ENCODE measurements at regions not wholly inside any gene's neighbourhood (a gene's known extent, or its start where the extent isn't known, plus 50 kb on each side); places are given as distances from the start of the nearest gene placed in this dataset.

DNA sequence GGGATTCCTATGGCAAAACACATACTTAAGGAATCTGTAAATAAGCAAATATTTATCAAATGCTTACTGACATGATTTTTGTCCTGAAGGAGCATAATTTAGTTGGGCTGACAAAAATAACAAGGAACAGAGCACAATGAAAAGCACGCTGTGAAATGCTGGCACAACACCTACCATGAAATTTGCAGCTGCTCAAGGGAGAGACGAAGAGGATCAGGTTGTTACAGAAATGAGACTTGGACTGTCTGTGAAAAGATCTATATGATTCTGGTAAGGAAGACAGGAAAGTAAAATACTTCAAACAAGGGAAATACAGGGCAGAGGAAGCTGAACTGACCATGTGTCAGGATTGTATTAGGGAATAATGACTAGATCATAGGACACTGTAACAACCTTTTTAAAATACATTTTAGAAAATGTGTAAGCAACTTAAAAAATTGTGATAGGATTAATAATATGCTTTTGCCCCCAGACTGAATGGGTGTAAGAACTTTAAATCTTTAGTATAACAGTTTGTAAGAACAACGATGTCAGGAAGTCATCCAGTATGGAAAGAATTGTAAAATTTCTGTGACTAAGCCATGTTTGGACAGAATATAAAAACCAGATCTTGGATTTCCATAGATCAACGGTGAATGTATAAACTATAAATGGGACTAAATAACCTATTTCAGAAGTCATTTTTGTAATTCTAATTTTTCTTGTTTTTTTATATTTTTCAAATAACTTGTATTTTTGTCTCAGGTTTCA lies 1556.0 kb downstream of the EFNB2 start:
- Histone ChIP-seq H3K4me3 (ENCODE audit: severe bottlenecking) (no peak overlapping the region), H3K9me3 (ENCODE audit: severe bottlenecking) (no peaks in the 10 kb centered on the region), H3K36me3 (ENCODE audit: low read depth) (no peaks in the 10 kb centered on the region), H3K4me1 (ENCODE audit: insufficient read depth, poor library complexity, severe bottlenecking) (no peaks in the 10 kb centered on the region), H3K27ac (ENCODE audit: poor library complexity, severe bottlenecking) (no peak overlapping the region), H3K27me3 (ENCODE audit: insufficient read depth, poor library complexity, severe bottlenecking) (no peaks in the 10 kb centered on the region)
- ATAC-seq (ENCODE audit: low read depth): no peak
- TF ChIP-seq, protein P1, sequence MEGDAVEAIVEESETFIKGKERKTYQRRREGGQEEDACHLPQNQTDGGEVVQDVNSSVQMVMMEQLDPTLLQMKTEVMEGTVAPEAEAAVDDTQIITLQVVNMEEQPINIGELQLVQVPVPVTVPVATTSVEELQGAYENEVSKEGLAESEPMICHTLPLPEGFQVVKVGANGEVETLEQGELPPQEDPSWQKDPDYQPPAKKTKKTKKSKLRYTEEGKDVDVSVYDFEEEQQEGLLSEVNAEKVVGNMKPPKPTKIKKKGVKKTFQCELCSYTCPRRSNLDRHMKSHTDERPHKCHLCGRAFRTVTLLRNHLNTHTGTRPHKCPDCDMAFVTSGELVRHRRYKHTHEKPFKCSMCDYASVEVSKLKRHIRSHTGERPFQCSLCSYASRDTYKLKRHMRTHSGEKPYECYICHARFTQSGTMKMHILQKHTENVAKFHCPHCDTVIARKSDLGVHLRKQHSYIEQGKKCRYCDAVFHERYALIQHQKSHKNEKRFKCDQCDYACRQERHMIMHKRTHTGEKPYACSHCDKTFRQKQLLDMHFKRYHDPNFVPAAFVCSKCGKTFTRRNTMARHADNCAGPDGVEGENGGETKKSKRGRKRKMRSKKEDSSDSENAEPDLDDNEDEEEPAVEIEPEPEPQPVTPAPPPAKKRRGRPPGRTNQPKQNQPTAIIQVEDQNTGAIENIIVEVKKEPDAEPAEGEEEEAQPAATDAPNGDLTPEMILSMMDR (IDR thresholded peaks at IDR 0.05; ENCODE audit: poor library complexity, severe bottlenecking): no peak
- DNase-seq (ENCODE audit: low spot score): no peak

DNA sequence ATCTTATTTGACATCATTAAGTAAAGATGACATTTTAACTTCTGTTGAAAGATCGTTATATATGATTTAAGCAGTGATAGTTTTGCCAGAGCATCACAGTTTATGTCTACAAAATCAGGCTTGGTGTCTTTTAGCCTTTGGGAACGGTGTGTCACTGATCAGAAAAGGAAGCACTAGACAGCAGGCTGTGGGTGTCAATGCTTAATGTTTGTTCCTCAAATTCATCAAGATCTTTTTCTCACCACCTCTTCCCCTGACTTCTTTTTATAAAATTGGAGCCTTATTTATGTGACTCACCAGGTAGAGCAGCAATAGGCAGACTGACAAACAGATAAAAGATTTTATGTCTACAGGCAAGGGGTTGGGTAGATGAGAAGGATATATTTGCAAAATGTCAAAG lies 1558.5 kb downstream of the EFNB2 start:
- DNase-seq (ENCODE audit: low spot score): no peak
- no peaks in the 10 kb centered on the region for H3K27me3 ChIP-seq (ENCODE audit: insufficient read depth, poor library complexity, severe bottlenecking)
- H3K27ac ChIP-seq (ENCODE audit: poor library complexity, severe bottlenecking): no peak overlapping the region
- no peak for ATAC-seq (ENCODE audit: low read depth)
- H3K4me1 ChIP-seq (ENCODE audit: insufficient read depth, poor library complexity, severe bottlenecking): no peaks in the 10 kb centered on the region
- TF ChIP-seq, protein P1 (IDR thresholded peaks at IDR 0.05; ENCODE audit: poor library complexity, severe bottlenecking): no peak
- no peak overlapping the region for H3K4me3 ChIP-seq (ENCODE audit: severe bottlenecking)
- H3K36me3 ChIP-seq (ENCODE audit: low read depth): no peaks in the 10 kb centered on the region
- H3K9me3 ChIP-seq (ENCODE audit: severe bottlenecking): no peaks in the 10 kb centered on the region

DNA sequence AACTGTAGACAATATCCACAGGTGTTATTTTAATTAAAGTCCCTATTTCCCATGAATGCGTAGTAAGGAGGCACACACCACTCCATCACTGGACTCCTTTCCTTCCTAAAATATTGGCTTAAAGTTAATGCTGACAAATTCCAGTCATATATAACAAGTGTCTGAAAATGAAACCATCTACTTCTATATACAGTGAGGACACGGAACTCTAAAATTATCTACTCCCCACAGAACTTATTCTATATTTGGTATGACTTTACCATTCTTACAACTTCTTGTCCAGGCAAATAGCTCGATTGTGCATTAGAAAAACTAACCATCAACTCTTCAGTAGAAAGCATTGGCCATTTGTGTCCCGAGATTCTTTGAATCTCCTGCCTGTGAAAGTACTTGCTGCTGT lies 1560.2 kb downstream of the EFNB2 start:
- Histone ChIP-seq H3K27ac (ENCODE audit: poor library complexity, severe bottlenecking) (no peak overlapping the region), H3K4me1 (ENCODE audit: insufficient read depth, poor library complexity, severe bottlenecking) (no peaks in the 10 kb centered on the region), H3K27me3 (ENCODE audit: insufficient read depth, poor library complexity, severe bottlenecking) (no peaks in the 10 kb centered on the region), H3K9me3 (ENCODE audit: severe bottlenecking) (no peaks in the 10 kb centered on the region), H3K36me3 (ENCODE audit: low read depth) (no peaks in the 10 kb centered on the region), H3K4me3 (ENCODE audit: severe bottlenecking) (no peak overlapping the region)
- DNase-seq (ENCODE audit: low spot score) (no peak), ATAC-seq (ENCODE audit: low read depth) (no peak)
- TF ChIP-seq, protein P1 (IDR thresholded peaks at IDR 0.05; ENCODE audit: poor library complexity, severe bottlenecking): no peak

DNA sequence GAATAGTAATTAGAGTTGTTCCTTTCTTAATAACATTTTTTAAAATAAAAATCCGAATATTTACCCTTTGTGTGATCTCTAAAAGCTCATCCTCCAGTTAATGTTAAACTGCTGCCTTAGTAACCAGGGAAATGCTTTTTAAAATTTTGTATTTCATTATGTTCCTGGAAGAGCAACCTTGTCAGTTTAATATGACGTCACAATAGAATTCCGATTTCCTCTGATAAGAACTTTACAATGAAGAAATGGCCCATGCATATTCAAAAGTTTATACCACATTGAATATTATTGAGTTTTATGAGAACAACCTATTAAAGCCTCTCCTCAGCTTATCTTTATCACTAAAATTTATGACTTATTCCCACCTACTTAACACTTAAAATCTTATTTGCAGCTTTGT lies 1566.6 kb downstream of the EFNB2 start:
- H3K36me3 ChIP-seq (ENCODE audit: low read depth): no peaks in the 10 kb centered on the region
- H3K27ac ChIP-seq (ENCODE audit: poor library complexity, severe bottlenecking): no peak overlapping the region
- no peaks in the 10 kb centered on the region for H3K9me3 ChIP-seq (ENCODE audit: severe bottlenecking)
- TF ChIP-seq, protein P1 (IDR thresholded peaks at IDR 0.05; ENCODE audit: poor library complexity, severe bottlenecking): no peak
- DNase-seq (ENCODE audit: low spot score) (no peak), ATAC-seq (ENCODE audit: low read depth) (no peak)
- no peak overlapping the region for H3K4me3 ChIP-seq (ENCODE audit: severe bottlenecking)
- no peaks in the 10 kb centered on the region for H3K4me1 ChIP-seq (ENCODE audit: insufficient read depth, poor library complexity, severe bottlenecking)
- H3K27me3 ChIP-seq (ENCODE audit: insufficient read depth, poor library complexity, severe bottlenecking): no peaks in the 10 kb centered on the region

Data from RWPE2 (cell line).